MM.1S (cell line): ENCODE measurements at regions not wholly inside any gene's neighbourhood (a gene's known extent, or its start where the extent isn't known, plus 50 kb on each side); places are given as distances from the start of the nearest gene placed in this dataset.

Experiments used
- EZH2 ChIP-seq: fragments of 300-600 bp; sonication (generic); optimal IDR thresholded peaks from 2 replicates; pipeline ENCODE3; 2017; ENCODE audit warnings: low read depth, mild to moderate bottlenecking, antibody characterized with exemption, low read length, mixed read lengths
- EZH2phosphoT487 ChIP-seq: fragments of 300-600 bp; sonication (generic); IDR thresholded peaks from 2 replicates; pipeline ENCODE4 v1.6.1; 2018; ENCODE audit warnings: antibody characterized with exemption, low read length
- TF ChIP-seq, protein P1 (sequence below): fragments of 300-600 bp; sonication (generic); IDR thresholded peaks from 2 replicates; pipeline ENCODE4 v1.5.1; 2016; ENCODE audit warnings: antibody characterized with exemption, low read length, mixed read lengths

DNA sequence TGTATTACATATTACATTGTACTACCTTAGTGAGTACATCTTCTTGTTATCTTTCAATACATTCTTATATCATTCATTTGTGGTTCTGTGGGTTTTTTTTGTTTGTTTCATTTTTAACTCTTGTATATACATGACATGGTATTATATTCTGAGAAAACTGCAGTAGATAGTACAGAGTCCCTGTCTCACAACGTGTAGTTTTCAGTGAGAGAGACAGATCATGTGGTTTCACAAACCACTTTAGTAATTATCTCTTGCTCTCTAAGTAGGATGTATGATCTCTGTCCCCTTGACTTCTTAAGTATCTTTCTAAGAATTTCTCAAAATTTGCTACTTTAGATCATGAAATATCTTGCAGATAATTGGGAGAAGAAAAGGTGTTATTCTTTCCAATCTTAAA is 745.9 kb upstream of the CDH9 start:
- TF ChIP-seq, protein P1, sequence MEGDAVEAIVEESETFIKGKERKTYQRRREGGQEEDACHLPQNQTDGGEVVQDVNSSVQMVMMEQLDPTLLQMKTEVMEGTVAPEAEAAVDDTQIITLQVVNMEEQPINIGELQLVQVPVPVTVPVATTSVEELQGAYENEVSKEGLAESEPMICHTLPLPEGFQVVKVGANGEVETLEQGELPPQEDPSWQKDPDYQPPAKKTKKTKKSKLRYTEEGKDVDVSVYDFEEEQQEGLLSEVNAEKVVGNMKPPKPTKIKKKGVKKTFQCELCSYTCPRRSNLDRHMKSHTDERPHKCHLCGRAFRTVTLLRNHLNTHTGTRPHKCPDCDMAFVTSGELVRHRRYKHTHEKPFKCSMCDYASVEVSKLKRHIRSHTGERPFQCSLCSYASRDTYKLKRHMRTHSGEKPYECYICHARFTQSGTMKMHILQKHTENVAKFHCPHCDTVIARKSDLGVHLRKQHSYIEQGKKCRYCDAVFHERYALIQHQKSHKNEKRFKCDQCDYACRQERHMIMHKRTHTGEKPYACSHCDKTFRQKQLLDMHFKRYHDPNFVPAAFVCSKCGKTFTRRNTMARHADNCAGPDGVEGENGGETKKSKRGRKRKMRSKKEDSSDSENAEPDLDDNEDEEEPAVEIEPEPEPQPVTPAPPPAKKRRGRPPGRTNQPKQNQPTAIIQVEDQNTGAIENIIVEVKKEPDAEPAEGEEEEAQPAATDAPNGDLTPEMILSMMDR = no peak
- TF ChIP-seq EZH2 (no peak), EZH2phosphoT487 (no peak)
